SK-N-SH (cell line): ENCODE measurements at regions not wholly inside any gene's neighbourhood (a gene's known extent, or its start where the extent isn't known, plus 50 kb on each side); places are given as distances from the start of the nearest gene placed in this dataset.

Experiments used
- CTCF ChIA-PET: fragments of 300-600, 350-600 bp; formaldehyde crosslinking; extraction: SDS; loops from one replicate; lab custom pipeline; 2021; lab: Yijun Ruan, JAX
- POLR2A ChIA-PET: fragments of 350-600 bp; sonication (Branson Sonifier 250); formaldehyde crosslinking; extraction: SDS; loops from one replicate; lab custom pipeline; 2020; ENCODE audit warnings: antibody characterized with exemption, inconsistent platforms; lab: Yijun Ruan, JAX
- DNase-seq: peaks from one replicate; pipeline ENCODE4 v3.0.0; 2012
- H2AFZ ChIP-seq: fragments of 200-600 bp; sonication (generic); 2 replicates; pipeline ENCODE4 v1.8.1; 2016; ENCODE audit warnings: antibody characterized with exemption, mild to moderate bottlenecking, low read depth
- H3F3A ChIP-seq: fragments of 200-600 bp; sonication (generic); replicated peaks from 2 replicates; pipeline ENCODE3; 2016; ENCODE audit warnings: antibody characterized with exemption, mild to moderate bottlenecking; ENCODE audit not compliant: insufficient read depth
- H3K27ac ChIP-seq, 2 experiments: fragments of 200-500 bp in 1 of 2; fragments of 200-600 bp in 1 of 2; sonication (Bioruptor generic) in 1 of 2; sonication (generic), shearing (Covaris generic) in 1 of 2; 2 replicates each; pipeline versions ENCODE4 v1.5.1 to v1.6.1; 2014 to 2016; ENCODE audit warnings: low read depth in 2 of 2, inconsistent platforms in 1 of 2, low read length in 1 of 2, mild to moderate bottlenecking in 1 of 2, mixed read lengths in 1 of 2
- H3K27me3 ChIP-seq: fragments of 200-600 bp; sonication (generic), shearing (Covaris generic); 2 replicates; pipeline ENCODE4 v1.6.1; 2016; ENCODE audit warnings: mixed run types; ENCODE audit not compliant: insufficient read depth
- H3K36me3 ChIP-seq, 2 experiments: fragments of 200-500 bp in 1 of 2; fragments of 200-600 bp in 1 of 2; sonication (Bioruptor generic) in 1 of 2; sonication (generic) in 1 of 2; replicated peaks in 1 of 2; 2 replicates each; pipeline versions ENCODE3 to v1.5.1; 2014 to 2016; ENCODE audit warnings: low read length in 1 of 2, mild to moderate bottlenecking in 1 of 2; ENCODE audit not compliant: insufficient read depth in 2 of 2, control insufficient read depth in 1 of 2
- H3K4me1 ChIP-seq, 2 experiments: fragments of 200-500 bp in 1 of 2; fragments of 200-600 bp in 1 of 2; sonication (Bioruptor generic) in 1 of 2; sonication (generic), shearing (Covaris generic) in 1 of 2; 2 replicates each; pipeline versions ENCODE4 v1.5.1 to v1.6.1; 2014 to 2016; ENCODE audit warnings: low read depth in 1 of 2, low read length in 1 of 2, mixed run types in 1 of 2; ENCODE audit not compliant: insufficient read depth in 2 of 2, control insufficient read depth in 1 of 2
- H3K4me2 ChIP-seq: fragments of 200-600 bp; sonication (generic), shearing (Covaris generic); 2 replicates; pipeline ENCODE4 v1.6.1; 2017; ENCODE audit warnings: mixed run types
- H3K4me3 ChIP-seq, 2 experiments: fragments of 200-500 bp in 1 of 2; fragments of 200-600 bp in 1 of 2; sonication (Bioruptor generic) in 1 of 2; sonication (generic), shearing (Covaris generic) in 1 of 2; 2 replicates each; pipeline versions ENCODE4 v1.5.1 to v1.8.1; 2014 to 2016; ENCODE audit warnings: low read depth in 2 of 2, inconsistent platforms in 1 of 2, low read length in 1 of 2, mild to moderate bottlenecking in 1 of 2, mixed read lengths in 1 of 2, moderate library complexity in 1 of 2
- H3K79me2 ChIP-seq: fragments of 200-600 bp; sonication (generic); 2 replicates; pipeline ENCODE4 v1.8.1; 2017; ENCODE audit warnings: mild to moderate bottlenecking; ENCODE audit not compliant: insufficient read depth
- H3K9ac ChIP-seq: fragments of 200-600 bp; sonication (generic); 2 replicates; pipeline ENCODE4 v1.6.1; 2017; ENCODE audit warnings: mixed run types
- H3K9me2 ChIP-seq: fragments of 200-600 bp; sonication (generic); 2 replicates; pipeline ENCODE4 v1.6.1; 2017; ENCODE audit warnings: mixed run types
- H3K9me3 ChIP-seq: fragments of 200-600 bp; sonication (generic); 2 replicates; pipeline ENCODE4 v1.6.1; 2017; ENCODE audit warnings: mixed run types, mild to moderate bottlenecking, moderate library complexity
- H4K20me1 ChIP-seq: fragments of 200-600 bp; sonication (generic); 2 replicates; pipeline ENCODE4 v1.6.1; 2017; ENCODE audit warnings: mild to moderate bottlenecking, mixed run types; ENCODE audit not compliant: insufficient read depth
- CTCF ChIP-seq: fragments of 200-600 bp; sonication (generic); IDR thresholded peaks from 2 replicates; pipeline ENCODE4 v1.6.1; 2017; ENCODE audit warnings: antibody characterized with exemption, mild to moderate bottlenecking, moderate library complexity
- ELF1 ChIP-seq: IDR thresholded peaks from 2 replicates; pipeline ENCODE4 v1.4.0; 2012
- EP300 ChIP-seq, 2 experiments: IDR thresholded peaks; 2 replicates each; pipeline versions ENCODE4 v1.4.0 to v1.6.1; 2012; ENCODE audit warnings: borderline replicate concordance in 1 of 2, low read depth in 1 of 2, low read length in 1 of 2
- FOSL2 ChIP-seq: IDR thresholded peaks from 2 replicates; pipeline ENCODE4 v1.4.0; 2012; ENCODE audit warnings: low read depth, mild to moderate bottlenecking, moderate library complexity, borderline replicate concordance
- FOXJ3 ChIP-seq: sonication (generic); formaldehyde crosslinking; IDR thresholded peaks from 2 replicates; pipeline ENCODE4 v1.5.1; 2020; ENCODE audit warnings: mild to moderate bottlenecking, missing genetic modification reagents
- GATA2 ChIP-seq: sonication (generic); formaldehyde crosslinking; IDR thresholded peaks from 2 replicates; pipeline ENCODE4 v1.5.0; 2020; ENCODE audit warnings: mild to moderate bottlenecking, missing genetic modification reagents
- JUND ChIP-seq: IDR thresholded peaks from 2 replicates; pipeline ENCODE4 v1.4.0; 2012
- MAX ChIP-seq: IDR thresholded peaks from 2 replicates; pipeline ENCODE4 v1.4.0; 2012; ENCODE audit warnings: low read depth
- MEF2A ChIP-seq: IDR thresholded peaks from 2 replicates; pipeline ENCODE4 v1.4.0; 2012; ENCODE audit warnings: low read depth, borderline replicate concordance
- NRF1 ChIP-seq: IDR thresholded peaks from 2 replicates; pipeline ENCODE4 v1.6.1; 2012; ENCODE audit warnings: low read depth, mild to moderate bottlenecking, low read length
- PBX3 ChIP-seq: IDR thresholded peaks from 2 replicates; pipeline ENCODE4; 2012
- TAF1 ChIP-seq: IDR thresholded peaks from 2 replicates; pipeline ENCODE4 v1.6.1; 2012; ENCODE audit warnings: low read depth, mild to moderate bottlenecking, low read length, moderate library complexity, borderline replicate concordance
- TCF12 ChIP-seq: IDR thresholded peaks from 2 replicates; pipeline ENCODE4 v1.4.0; 2012
- TEAD4 ChIP-seq: IDR thresholded peaks from 2 replicates; pipeline ENCODE4 v1.4.0; 2012; ENCODE audit warnings: mild to moderate bottlenecking, borderline replicate concordance; ENCODE audit not compliant: insufficient read depth
- YY1 ChIP-seq: IDR thresholded peaks from 2 replicates; pipeline ENCODE4 v1.4.0; 2012; ENCODE audit warnings: low read depth, mild to moderate bottlenecking
- WGBS: methylation state at CpG from one replicate; pipeline ENCODE4 v1.1.6; 2017; ENCODE audit warnings: low lambda C conversion rate; 5-methylcytosine and 5-hydroxymethylcytosine counted together
- TF ChIP-seq, protein P1 (sequence below): fragments of 150-350 bp; IDR thresholded peaks from 2 replicates; pipeline ENCODE4 v1.6.1; 2017; ENCODE audit warnings: antibody characterized with exemption, low read length, low read depth, borderline replicate concordance
- TF ChIP-seq, protein P2 (sequence below): IDR thresholded peaks from 2 replicates; pipeline ENCODE4 v1.6.1; 2012; ENCODE audit warnings: mild to moderate bottlenecking, low read depth, low read length, moderate library complexity

DNA sequence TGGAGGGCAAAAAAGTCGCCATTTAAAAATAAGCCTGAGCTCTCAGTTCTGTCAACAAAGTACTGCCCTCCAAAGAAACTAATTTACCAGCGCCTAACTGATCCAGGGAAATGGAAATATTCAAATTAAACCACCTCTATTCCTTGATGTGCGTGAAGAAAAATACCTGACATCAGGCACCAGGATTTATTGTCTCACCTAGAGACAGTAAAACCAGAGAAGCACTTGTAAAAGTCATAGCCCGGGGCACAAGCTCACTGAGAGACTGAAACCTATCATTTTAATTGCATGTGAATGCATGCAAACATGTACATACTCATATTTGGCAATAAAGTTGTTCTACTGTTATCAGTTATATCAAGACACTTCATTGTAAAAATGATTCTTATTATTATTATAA, 147.3 kb upstream of the VSTM2A start:
- H3K79me2 ChIP-seq, result no peaks in the 10 kb centered on the region
- no peaks in the 10 kb centered on the region for H3K4me1 ChIP-seq
- POLR2A ChIA-PET, result no interaction called here
- no peak overlapping the region for H3K4me2 ChIP-seq
- no peaks in the 10 kb centered on the region for H3K36me3 ChIP-seq
- DNase-seq, result no peak
- H3K9me3 ChIP-seq, result 0 out of 2 replicates have a peak, but pooled peaks cover 6% of the 10 kb centered on the region
- peaks cover 5% of the 10 kb centered on the region; the same call in 1 of the 2 replicates for H3K9me2 ChIP-seq
- CTCF ChIA-PET, result no interaction called here
- WGBS, result 29% methylated on average over 4 of the region's 4 CpGs
- no peaks in the 10 kb centered on the region for H4K20me1 ChIP-seq
- H3K27ac ChIP-seq, result no peak overlapping the region
- H2AFZ ChIP-seq, result no peak overlapping the region
- no peaks in the 10 kb centered on the region for H3F3A ChIP-seq
- H3K4me3 ChIP-seq, result no peak overlapping the region
- no peak for TF ChIP-seq FOSL2
- no peak for TF ChIP-seq NRF1
- no peak for TF ChIP-seq GATA2 (CRISPR knock-in tag)
- no peak for TF ChIP-seq ELF1
- no peak for TF ChIP-seq TEAD4
- TF ChIP-seq TCF12, result no peak
- TF ChIP-seq JUND, result no peak
- no peak for TF ChIP-seq EP300 (IDR thresholded peaks at IDR 0.05; ENCODE audit: borderline replicate concordance in 1 of 2, low read depth in 1 of 2, low read length in 1 of 2)
- no peak overlapping the region for H3K9ac ChIP-seq
- H3K27me3 ChIP-seq, result no peaks in the 10 kb centered on the region

GRCh38 chr7:54397836-54398612, 144.2 kb upstream of the VSTM2A start:
- no peaks in the 10 kb centered on the region for H3F3A ChIP-seq
- no peaks in the 10 kb centered on the region for H3K79me2 ChIP-seq
- H3K4me2 ChIP-seq, result no peak overlapping the region
- H2AFZ ChIP-seq, result no peak overlapping the region
- TF ChIP-seq TCF12, result no peak
- TF ChIP-seq GATA2 (CRISPR knock-in tag), result no peak
- TF ChIP-seq YY1, result no peak
- TF ChIP-seq MAX, result no peak
- no peak for TF ChIP-seq FOXJ3
- no peak for TF ChIP-seq TAF1
- TF ChIP-seq CTCF, result no peak
- TF ChIP-seq PBX3, result no peak
- TF ChIP-seq, protein P1, sequence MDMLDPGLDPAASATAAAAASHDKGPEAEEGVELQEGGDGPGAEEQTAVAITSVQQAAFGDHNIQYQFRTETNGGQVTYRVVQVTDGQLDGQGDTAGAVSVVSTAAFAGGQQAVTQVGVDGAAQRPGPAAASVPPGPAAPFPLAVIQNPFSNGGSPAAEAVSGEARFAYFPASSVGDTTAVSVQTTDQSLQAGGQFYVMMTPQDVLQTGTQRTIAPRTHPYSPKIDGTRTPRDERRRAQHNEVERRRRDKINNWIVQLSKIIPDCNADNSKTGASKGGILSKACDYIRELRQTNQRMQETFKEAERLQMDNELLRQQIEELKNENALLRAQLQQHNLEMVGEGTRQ, result no peak
- TF ChIP-seq, protein P2, sequence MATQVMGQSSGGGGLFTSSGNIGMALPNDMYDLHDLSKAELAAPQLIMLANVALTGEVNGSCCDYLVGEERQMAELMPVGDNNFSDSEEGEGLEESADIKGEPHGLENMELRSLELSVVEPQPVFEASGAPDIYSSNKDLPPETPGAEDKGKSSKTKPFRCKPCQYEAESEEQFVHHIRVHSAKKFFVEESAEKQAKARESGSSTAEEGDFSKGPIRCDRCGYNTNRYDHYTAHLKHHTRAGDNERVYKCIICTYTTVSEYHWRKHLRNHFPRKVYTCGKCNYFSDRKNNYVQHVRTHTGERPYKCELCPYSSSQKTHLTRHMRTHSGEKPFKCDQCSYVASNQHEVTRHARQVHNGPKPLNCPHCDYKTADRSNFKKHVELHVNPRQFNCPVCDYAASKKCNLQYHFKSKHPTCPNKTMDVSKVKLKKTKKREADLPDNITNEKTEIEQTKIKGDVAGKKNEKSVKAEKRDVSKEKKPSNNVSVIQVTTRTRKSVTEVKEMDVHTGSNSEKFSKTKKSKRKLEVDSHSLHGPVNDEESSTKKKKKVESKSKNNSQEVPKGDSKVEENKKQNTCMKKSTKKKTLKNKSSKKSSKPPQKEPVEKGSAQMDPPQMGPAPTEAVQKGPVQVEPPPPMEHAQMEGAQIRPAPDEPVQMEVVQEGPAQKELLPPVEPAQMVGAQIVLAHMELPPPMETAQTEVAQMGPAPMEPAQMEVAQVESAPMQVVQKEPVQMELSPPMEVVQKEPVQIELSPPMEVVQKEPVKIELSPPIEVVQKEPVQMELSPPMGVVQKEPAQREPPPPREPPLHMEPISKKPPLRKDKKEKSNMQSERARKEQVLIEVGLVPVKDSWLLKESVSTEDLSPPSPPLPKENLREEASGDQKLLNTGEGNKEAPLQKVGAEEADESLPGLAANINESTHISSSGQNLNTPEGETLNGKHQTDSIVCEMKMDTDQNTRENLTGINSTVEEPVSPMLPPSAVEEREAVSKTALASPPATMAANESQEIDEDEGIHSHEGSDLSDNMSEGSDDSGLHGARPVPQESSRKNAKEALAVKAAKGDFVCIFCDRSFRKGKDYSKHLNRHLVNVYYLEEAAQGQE, result no peak
- no peak for TF ChIP-seq MEF2A
- TF ChIP-seq, all 33 proteins: peak for 0
- Histone ChIP-seq H3K4me1 (no peaks in the 10 kb centered on the region), H3K9me3 (0 out of 2 replicates have a peak, but pooled peaks cover 3% of the 10 kb centered on the region), H3K27ac (no peak overlapping the region), H3K9ac (no peak overlapping the region), H3K4me3 (no peak overlapping the region), H4K20me1 (no peaks in the 10 kb centered on the region), H3K36me3 (no peaks in the 10 kb centered on the region), H3K27me3 (no peaks in the 10 kb centered on the region), H3K9me2 (no peaks in the 10 kb centered on the region)
- ChIA-PET POLR2A (no interaction called here), CTCF (no interaction called here)
- WGBS, result 47% methylated on average over 6 of the region's 6 CpGs
- DNase-seq, result no peak
